GM12878 (cell line): ENCODE measurements at regions not wholly inside any gene's neighbourhood (a gene's known extent, or its start where the extent isn't known, plus 50 kb on each side); places are given as distances from the start of the nearest gene placed in this dataset.

Experiments
- ATAC-seq: fragments of 200-7000 bp; cut with Tn5 transposase; 3 replicates; pipeline ENCODE4 v1.9.1; 2020; ENCODE audit warnings: mild to moderate bottlenecking, moderate library complexity
- BruUV-seq: library from RNA; stranded (reverse); fragments of 400-500 nt; replicated peaks from 2 replicates; lab custom pipeline; 2021; lab: Mats Ljungman, UMichigan
- CTCF ChIA-PET: fragments of 300-600 bp; sonication (Branson Sonifier 250); formaldehyde crosslinking; extraction: SDS; loops from one replicate; lab custom pipeline; 2021; ENCODE audit warnings: inconsistent platforms; lab: Yijun Ruan, JAX
- POLR2A ChIA-PET: fragments of 350-600 bp; formaldehyde crosslinking; extraction: SDS; loops from one replicate; lab custom pipeline; 2021; ENCODE audit warnings: inconsistent platforms; lab: Charles Lee
- RAD21 ChIA-PET: fragments of 300-600 bp; sonication (Branson Sonifier 250); formaldehyde crosslinking; loops from one replicate; lab custom pipeline; 2023; ENCODE audit warnings: antibody characterized with exemption; ENCODE audit not compliant: unreplicated experiment; lab: Charles Lee
- SMC1A ChIA-PET: fragments of 300-600 bp; sonication (Branson Sonifier 250); formaldehyde crosslinking; loops from one replicate; lab custom pipeline; 2023; ENCODE audit not compliant: unreplicated experiment, uncharacterized antibody; lab: Charles Lee
- DNase-seq: peaks from one replicate; pipeline ENCODE4 v3.0.0-alpha.2; 2011; ENCODE audit warnings: low read depth, low spot score
- FAIRE-seq: peaks from 3 replicates; lab custom pipeline; 2011; peaks lifted over from hg19 to GRCh38; lab: Jason Lieb, UNC
- H2AFZ ChIP-seq: 2 replicates; pipeline ENCODE4 v1.6.0; 2011; ENCODE audit warnings: low read depth, low read length, control low read depth; ENCODE audit not compliant: control insufficient read depth
- H3K27ac ChIP-seq: 2 replicates; pipeline ENCODE4 v1.5.1; 2011; ENCODE audit warnings: control low read depth; ENCODE audit not compliant: control insufficient read depth, insufficient read depth
- H3K27me3 ChIP-seq, 2 experiments: replicated peaks in 1 of 2; 2 replicates each; pipeline versions ENCODE4 v1.6.0 to v1.6.1; 2011; ENCODE audit warnings: low read length in 1 of 2; ENCODE audit not compliant: control insufficient read depth in 2 of 2, insufficient read depth in 2 of 2
- H3K36me3 ChIP-seq, 2 experiments: 2 replicates each; pipeline ENCODE4 v1.5.1; 2011; ENCODE audit warnings: low read length in 1 of 2; ENCODE audit not compliant: control insufficient read depth in 2 of 2, insufficient read depth in 2 of 2
- H3K4me1 ChIP-seq: 2 replicates; pipeline ENCODE4 v1.6.1; 2011; ENCODE audit warnings: mild to moderate bottlenecking, low read length, moderate library complexity, mixed read lengths; ENCODE audit not compliant: control insufficient read depth, insufficient read depth
- H3K4me2 ChIP-seq: 2 replicates; pipeline ENCODE4 v1.6.0; 2011; ENCODE audit warnings: control low read depth; ENCODE audit not compliant: control insufficient read depth, insufficient read depth
- H3K4me3 ChIP-seq: fragments of 200-600 bp; sonication (generic); 2 replicates; pipeline ENCODE4 v1.5.1; 2016
- H3K79me2 ChIP-seq: 2 replicates; pipeline ENCODE4 v1.6.0; 2011; ENCODE audit warnings: low read length; ENCODE audit not compliant: control insufficient read depth, insufficient read depth
- H3K9ac ChIP-seq: 2 replicates; pipeline ENCODE4 v1.8.0; 2011; ENCODE audit warnings: low read length, control low read depth, mixed read lengths; ENCODE audit not compliant: control insufficient read depth, insufficient read depth
- H3K9me3 ChIP-seq: replicated peaks from 3 replicates; pipeline ENCODE4 v1.5.1; 2011; ENCODE audit warnings: mild to moderate bottlenecking, low read length; ENCODE audit not compliant: control insufficient read depth, insufficient read depth
- H4K20me1 ChIP-seq: 2 replicates; pipeline ENCODE4 v1.6.0; 2011; ENCODE audit not compliant: control insufficient read depth, insufficient read depth
- CEBPZ ChIP-seq: fragments of 150-350 bp; IDR thresholded peaks from 2 replicates; pipeline ENCODE4 v1.6.1; 2016; ENCODE audit warnings: low read depth, low read length
- CTCF ChIP-seq, 3 experiments: IDR thresholded peaks in 2 of 3; conservative IDR thresholded peaks in 1 of 3; 2 replicates each; pipeline ENCODE4 v1.5.1; 2011; ENCODE audit warnings: low read depth in 3 of 3, low read length in 3 of 3, mild to moderate bottlenecking in 3 of 3, control low read depth in 2 of 3, moderate library complexity in 2 of 3, inconsistent platforms in 1 of 3, mixed read lengths in 1 of 3; ENCODE audit not compliant: control insufficient read depth in 2 of 3, insufficient read depth in 1 of 3; ENCODE audit errors: extremely low read depth in 1 of 3
- HCFC1 ChIP-seq: fragments of 150-350 bp; IDR thresholded peaks from 2 replicates; pipeline ENCODE4 v1.6.1; 2014; ENCODE audit warnings: low read length
- MLLT1 ChIP-seq: fragments of 450-650 bp; IDR thresholded peaks from 2 replicates; pipeline ENCODE4 v1.6.1; 2016; ENCODE audit warnings: mild to moderate bottlenecking
- MYC ChIP-seq: IDR thresholded peaks from 2 replicates; pipeline ENCODE4 v1.6.1; 2011; ENCODE audit warnings: mild to moderate bottlenecking, low read length, moderate library complexity, inconsistent platforms; ENCODE audit not compliant: insufficient read depth, insufficient replicate concordance, insufficient read length, severe bottlenecking
- POLR2AphosphoS5 ChIP-seq: IDR thresholded peaks from 2 replicates; pipeline ENCODE4 v1.6.1; 2011; ENCODE audit warnings: mild to moderate bottlenecking, low read length, inconsistent platforms
- REST ChIP-seq: IDR thresholded peaks from 2 replicates; pipeline ENCODE4 v1.6.1; 2012; ENCODE audit warnings: mild to moderate bottlenecking, low read depth, low read length
- SIX5 ChIP-seq: IDR thresholded peaks from 2 replicates; pipeline ENCODE4 v1.6.1; 2011; ENCODE audit warnings: mild to moderate bottlenecking, low read depth, low read length, moderate library complexity; ENCODE audit not compliant: severe bottlenecking
- SKIL ChIP-seq: fragments of 450-650 bp; IDR thresholded peaks from 2 replicates; pipeline ENCODE4 v1.6.1; 2017; ENCODE audit warnings: mild to moderate bottlenecking, low read depth, inconsistent platforms; ENCODE audit not compliant: poor library complexity, severe bottlenecking
- WGBS: methylation state at CpG from one replicate; pipeline ENCODE4 v1.1.6; 2016; ENCODE audit warnings: low lambda C conversion rate; ENCODE audit not compliant: insufficient replicate concordance, insufficient coverage; ENCODE audit errors: missing lambda C conversion rate; 5-methylcytosine and 5-hydroxymethylcytosine counted together
- in situ Hi-C: fragments of 300-500 bp; cut with MboI; formaldehyde crosslinking; loops from 9 replicates; pipeline ENCODE4 v1.14.3; 2018; ENCODE audit warnings: mixed read lengths
- intact Hi-C: fragments of 100-400 bp; cut with micrococcal nuclease; formaldehyde crosslinking; loops from one replicate; pipeline ENCODE4 v1.14.2; 2022; ENCODE audit not compliant: unreplicated experiment

GRCh38 chr13:87452281-87452680 is 218.9 kb upstream of the SLITRK5 start:
- in situ Hi-C loops (no loop called here), intact Hi-C loops (no loop called here)
- Histone ChIP-seq H3K9ac (no peak overlapping the region), H3K9me3 (no peaks in the 10 kb centered on the region), H3K4me2 (no peak overlapping the region), H3K4me1 (no peaks in the 10 kb centered on the region), H3K27me3 (no peaks in the 10 kb centered on the region), H3K36me3 (no peaks in the 10 kb centered on the region), H3K27ac (no peak overlapping the region), H2AFZ (no peak overlapping the region), H4K20me1 (no peaks in the 10 kb centered on the region), H3K4me3 (no peak overlapping the region), H3K79me2 (no peaks in the 10 kb centered on the region)
- DNase-seq = no peak
- ATAC-seq = no peak
- ChIA-PET RAD21 (no interaction called here), POLR2A (no interaction called here), CTCF (no interaction called here), SMC1A (no interaction called here)
- WGBS = 35% methylated on average over 2 of the region's 2 CpGs
- no peak for FAIRE-seq
- BruUV-seq = no TSS peak
- no peak for TF ChIP-seq CEBPZ
- TF ChIP-seq HCFC1 = no peak
- no peak for TF ChIP-seq SIX5
- TF ChIP-seq POLR2AphosphoS5 = no peak
- no peak for TF ChIP-seq REST
- TF ChIP-seq CTCF (IDR thresholded peaks at IDR 0.05 in 2 of 3, conservative IDR thresholded peaks at IDR 0.05 in 1 of 3; ENCODE audit: control insufficient read depth in 2 of 3, extremely low read depth in 1 of 3, insufficient read depth in 1 of 3, low read depth in 3 of 3, low read length in 3 of 3) = no peak
- TF ChIP-seq SKIL = no peak
- no peak for TF ChIP-seq MLLT1
- no peak for TF ChIP-seq MYC
